ENCODE measurements at regions not wholly inside any gene's neighbourhood (a gene's known extent, or its start where the extent isn't known, plus 50 kb on each side); places are given as distances from the start of the nearest gene placed in this dataset.

DNA sequence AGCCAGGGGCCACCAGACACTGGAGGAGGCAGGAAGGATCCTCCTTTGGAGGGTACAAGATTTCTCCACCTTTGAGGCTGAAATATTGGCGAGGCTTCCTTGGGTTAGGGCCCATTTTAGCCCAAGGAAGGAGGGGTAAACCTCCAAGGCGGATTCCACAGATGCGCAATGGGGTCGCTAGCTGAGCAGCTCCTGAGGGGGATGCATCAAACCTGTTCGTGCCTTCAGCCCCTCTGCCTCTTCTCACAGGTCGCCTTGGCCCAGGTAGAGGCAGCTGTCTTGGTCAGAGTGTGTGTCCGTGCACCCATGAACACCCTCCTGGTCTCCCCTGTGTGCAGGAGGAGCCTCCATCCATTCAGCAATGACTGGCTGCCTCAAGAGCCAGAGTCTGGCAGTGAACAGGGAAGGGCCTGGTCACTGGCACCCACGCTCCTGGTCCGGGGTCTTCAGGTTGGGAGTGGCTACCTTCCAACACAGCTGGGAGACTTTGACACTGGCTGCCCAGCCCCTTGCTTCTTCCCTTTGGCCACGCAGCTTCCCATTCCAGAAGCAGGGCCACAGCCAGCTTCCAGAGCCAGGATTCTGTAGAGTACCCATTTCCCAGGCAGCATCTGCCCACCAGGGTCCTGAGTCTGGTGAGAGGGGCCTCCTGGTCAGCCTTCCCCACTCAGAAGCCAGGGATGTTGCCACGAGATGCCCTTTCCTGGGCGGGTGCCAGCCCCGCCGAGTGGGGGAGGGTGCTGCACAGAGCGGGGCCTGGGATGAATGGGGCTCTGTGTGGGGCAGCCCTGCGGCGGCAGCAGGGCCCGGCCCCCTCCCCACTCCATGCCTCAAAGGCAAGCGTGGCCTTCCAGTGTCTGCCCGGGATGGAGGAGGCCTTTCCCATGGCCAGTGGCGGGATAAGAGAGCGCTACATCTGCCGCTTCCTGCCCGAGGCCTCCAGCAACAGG is 95.8 kb upstream of the GPC1 start:
- Histone ChIP-seq H4K20me1 (ENCODE audit: control insufficient read depth, insufficient read depth) (no peaks in the 10 kb centered on the region), H3K4me3 (no peak overlapping the region), H3K4me2 (ENCODE audit: control insufficient read depth, insufficient read depth) (no peak overlapping the region), H3K79me2 (ENCODE audit: control insufficient read depth, insufficient read depth, low read length) (no peaks in the 10 kb centered on the region), H2AFZ (ENCODE audit: control insufficient read depth, low read depth, low read length) (no peak overlapping the region), H3K27me3 (replicated peaks in 1 of 2; ENCODE audit: control insufficient read depth in 2 of 2, insufficient read depth in 2 of 2, low read length in 1 of 2) (peaks cover 0 to 1% of the 10 kb centered on the region in 2 experiments; a peak in 2 of 4 replicates), H3K36me3 (ENCODE audit: control insufficient read depth in 2 of 2, insufficient read depth in 2 of 2, low read length in 1 of 2) (no peaks in the 10 kb centered on the region), H3K27ac (ENCODE audit: control insufficient read depth, insufficient read depth) (no peak overlapping the region), H3K9me3 (replicated peaks; ENCODE audit: control insufficient read depth, insufficient read depth, low read length) (no peaks in the 10 kb centered on the region; the same call in 2 of the 3 replicates), H3K9ac (ENCODE audit: control insufficient read depth, insufficient read depth, low read length) (no peak overlapping the region), H3K4me1 (ENCODE audit: control insufficient read depth, insufficient read depth, low read length) (no peaks in the 10 kb centered on the region)
- intact Hi-C loops (cut with micrococcal nuclease; ENCODE audit: unreplicated experiment): no loop called here
- DNase-seq (ENCODE audit: low read depth, low spot score) (no peak), ATAC-seq (no peak), FAIRE-seq (no peak)
- 25% methylated on average over 23 of the region's 24 CpGs for WGBS (ENCODE audit: insufficient coverage, insufficient replicate concordance, low lambda C conversion rate, missing lambda C conversion rate)
- POLR2A ChIA-PET: no interaction called here
- SMC1A ChIA-PET (ENCODE audit: uncharacterized antibody, unreplicated experiment): no interaction called here
- RAD21 ChIA-PET (ENCODE audit: unreplicated experiment): no interaction called here
- in situ Hi-C loops (cut with MboI): no loop called here
- no TSS peak for BruUV-seq (replicated peaks)
- CTCF ChIA-PET: no interaction called here
- no peak for TF ChIP-seq IKZF1 (conservative IDR thresholded peaks at IDR 0.05)
- no peak for TF ChIP-seq RELA (IDR thresholded peaks at IDR 0.05; ENCODE audit: borderline replicate concordance, partially characterized antibody)
- TF ChIP-seq PAX8 (IDR thresholded peaks at IDR 0.05): no peak

DNA sequence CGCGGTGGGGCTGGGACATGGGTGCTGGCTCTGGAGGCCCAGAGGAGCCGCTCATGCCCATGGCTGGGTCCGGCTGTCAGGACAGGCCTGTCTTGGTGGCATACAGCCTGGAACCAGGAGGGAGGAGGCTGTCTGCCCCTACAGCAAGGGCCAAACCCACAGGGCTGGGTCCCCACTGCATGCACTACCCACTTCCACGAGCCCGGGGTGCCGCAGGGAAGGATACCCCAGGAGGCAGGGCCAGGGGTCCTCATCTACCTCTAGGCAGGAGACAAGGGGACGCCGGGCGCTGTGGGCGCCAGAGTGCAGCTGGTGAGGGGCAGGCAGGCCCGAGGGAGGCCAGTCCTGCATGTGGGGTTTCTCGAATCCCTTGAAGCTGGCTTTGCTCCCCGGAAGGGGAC is 95.1 kb upstream of the GPC1 start:
- Histone ChIP-seq H3K9me3 (replicated peaks; ENCODE audit: control insufficient read depth, insufficient read depth, low read length) (no peaks in the 10 kb centered on the region; the same call in 2 of the 3 replicates), H4K20me1 (ENCODE audit: control insufficient read depth, insufficient read depth) (no peaks in the 10 kb centered on the region), H3K4me3 (no peak overlapping the region), H3K9ac (ENCODE audit: control insufficient read depth, insufficient read depth, low read length) (no peak overlapping the region), H3K4me1 (ENCODE audit: control insufficient read depth, insufficient read depth, low read length) (no peaks in the 10 kb centered on the region), H3K27me3 (replicated peaks in 1 of 2; ENCODE audit: control insufficient read depth in 2 of 2, insufficient read depth in 2 of 2, low read length in 1 of 2) (peaks cover 0 to 1% of the 10 kb centered on the region in 2 experiments; a peak in 2 of 4 replicates), H3K27ac (ENCODE audit: control insufficient read depth, insufficient read depth) (no peak overlapping the region), H3K36me3 (ENCODE audit: control insufficient read depth in 2 of 2, insufficient read depth in 2 of 2, low read length in 1 of 2) (no peaks in the 10 kb centered on the region), H3K79me2 (ENCODE audit: control insufficient read depth, insufficient read depth, low read length) (no peaks in the 10 kb centered on the region), H2AFZ (ENCODE audit: control insufficient read depth, low read depth, low read length) (no peak overlapping the region), H3K4me2 (ENCODE audit: control insufficient read depth, insufficient read depth) (no peak overlapping the region)
- ChIA-PET POLR2A (no interaction called here), RAD21 (ENCODE audit: unreplicated experiment) (no interaction called here), CTCF (no interaction called here), SMC1A (ENCODE audit: uncharacterized antibody, unreplicated experiment) (no interaction called here)
- no TSS peak for BruUV-seq (replicated peaks)
- FAIRE-seq (no peak), ATAC-seq (no peak), DNase-seq (ENCODE audit: low read depth, low spot score) (no peak)
- intact Hi-C loops (cut with micrococcal nuclease; ENCODE audit: unreplicated experiment): no loop called here
- WGBS (ENCODE audit: insufficient coverage, insufficient replicate concordance, low lambda C conversion rate, missing lambda C conversion rate): 34% methylated on average over 14 of the region's 14 CpGs
- in situ Hi-C loops (cut with MboI): no loop called here
- no peak for TF ChIP-seq CBX3 (IDR thresholded peaks at IDR 0.05; ENCODE audit: borderline replicate concordance, low read depth)
- TF ChIP-seq POLR2AphosphoS5 (IDR thresholded peaks at IDR 0.05; ENCODE audit: low read length): no peak
- no peak for TF ChIP-seq ATF7 (IDR thresholded peaks at IDR 0.05; ENCODE audit: low read depth)

All from GM12878 (cell line).